GM13977 (cell line): ENCODE measurements at regions not wholly inside any gene's neighbourhood (a gene's known extent, or its start where the extent isn't known, plus 50 kb on each side); places are given as distances from the start of the nearest gene placed in this dataset.

Experiments
- DNase-seq: peaks from one replicate; pipeline ENCODE4 v3.0.0; 2012; ENCODE audit warnings: low spot score
- in situ Hi-C: fragments of 300-500 bp; cut with MboI; formaldehyde crosslinking; loops from one replicate; pipeline ENCODE4 v1.12.0; 2022; ENCODE audit warnings: low sequenced_read_pairs, low pct_unique_long_range_greater_than_20kb, mixed read lengths, inconsistent platforms; ENCODE audit not compliant: unreplicated experiment
- TF ChIP-seq, protein P1 (sequence below): IDR thresholded peaks from 2 replicates; pipeline ENCODE4 v1.5.1; 2012; ENCODE audit warnings: mild to moderate bottlenecking, control low read depth; ENCODE audit not compliant: insufficient read depth; ENCODE audit errors: extremely low read depth, missing control alignments

DNA sequence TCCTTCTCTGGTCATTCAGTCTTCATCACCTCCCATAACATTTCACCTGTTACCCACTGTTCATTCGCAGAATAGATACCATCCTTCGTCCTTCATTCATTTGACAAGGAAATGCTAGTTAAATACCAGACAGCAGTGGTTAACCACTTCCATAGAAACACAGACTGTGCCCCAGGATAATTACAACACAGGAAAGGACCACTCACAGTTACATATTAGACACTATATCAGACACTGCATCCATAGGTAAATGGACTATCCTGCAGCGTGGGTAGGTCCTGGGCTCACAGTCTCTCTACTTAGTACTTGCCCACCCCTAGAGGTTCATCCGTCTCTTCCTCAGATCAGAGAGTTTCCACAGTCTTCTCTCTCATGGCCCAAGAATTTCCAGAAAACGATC, 1044.6 kb downstream of the VRK1 start:
- TF ChIP-seq, protein P1, sequence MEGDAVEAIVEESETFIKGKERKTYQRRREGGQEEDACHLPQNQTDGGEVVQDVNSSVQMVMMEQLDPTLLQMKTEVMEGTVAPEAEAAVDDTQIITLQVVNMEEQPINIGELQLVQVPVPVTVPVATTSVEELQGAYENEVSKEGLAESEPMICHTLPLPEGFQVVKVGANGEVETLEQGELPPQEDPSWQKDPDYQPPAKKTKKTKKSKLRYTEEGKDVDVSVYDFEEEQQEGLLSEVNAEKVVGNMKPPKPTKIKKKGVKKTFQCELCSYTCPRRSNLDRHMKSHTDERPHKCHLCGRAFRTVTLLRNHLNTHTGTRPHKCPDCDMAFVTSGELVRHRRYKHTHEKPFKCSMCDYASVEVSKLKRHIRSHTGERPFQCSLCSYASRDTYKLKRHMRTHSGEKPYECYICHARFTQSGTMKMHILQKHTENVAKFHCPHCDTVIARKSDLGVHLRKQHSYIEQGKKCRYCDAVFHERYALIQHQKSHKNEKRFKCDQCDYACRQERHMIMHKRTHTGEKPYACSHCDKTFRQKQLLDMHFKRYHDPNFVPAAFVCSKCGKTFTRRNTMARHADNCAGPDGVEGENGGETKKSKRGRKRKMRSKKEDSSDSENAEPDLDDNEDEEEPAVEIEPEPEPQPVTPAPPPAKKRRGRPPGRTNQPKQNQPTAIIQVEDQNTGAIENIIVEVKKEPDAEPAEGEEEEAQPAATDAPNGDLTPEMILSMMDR, result no peak
- in situ Hi-C loops, result no loop called here
- no peak for DNase-seq

DNA sequence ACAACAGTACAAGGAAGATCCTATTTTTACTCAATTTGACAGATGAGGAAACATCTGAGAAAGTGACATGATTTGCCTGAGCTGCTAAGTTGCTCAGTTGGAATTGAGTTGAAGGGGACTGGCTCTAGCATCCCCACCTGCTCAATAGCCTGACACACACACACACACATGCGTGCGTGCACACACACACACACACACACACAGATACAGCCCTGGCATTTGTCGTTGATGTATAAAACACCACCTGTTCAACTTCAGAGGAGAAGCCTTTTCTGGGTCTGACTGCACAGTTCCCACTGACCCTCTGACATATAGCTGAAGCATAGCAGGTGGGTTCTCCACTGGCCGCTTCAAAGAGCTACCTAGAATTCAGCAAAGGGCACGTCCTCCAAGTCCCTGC, 1045.9 kb downstream of the VRK1 start:
- in situ Hi-C loops, result no loop called here

DNA sequence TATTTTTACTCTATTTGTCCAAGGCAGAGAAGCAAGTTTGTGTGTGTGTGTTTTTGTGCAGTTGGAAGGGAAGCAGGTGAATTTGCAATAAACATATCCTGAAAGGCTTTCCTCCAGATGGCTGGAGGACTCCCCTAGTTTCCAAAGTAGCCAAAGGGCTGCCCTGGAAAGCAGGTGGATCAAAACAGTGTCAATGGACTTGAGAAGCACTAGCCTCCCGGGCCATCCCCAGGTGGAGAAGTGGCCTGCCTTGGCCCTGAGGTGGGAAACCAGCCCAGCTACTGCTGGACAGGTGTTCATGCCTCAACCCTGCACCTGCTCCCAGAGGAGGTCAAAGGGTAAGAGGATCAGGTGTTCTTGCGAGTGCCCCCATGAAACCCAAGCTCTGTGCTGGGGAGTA, 1046.9 kb downstream of the VRK1 start:
- no peak for DNase-seq
- in situ Hi-C loops, result no loop called here
- TF ChIP-seq, protein P1, result no peak

More for the DNA sequence above, 1045.9 kb downstream of the VRK1 start:
- no peak for DNase-seq
- TF ChIP-seq, protein P1, result no peak

DNA sequence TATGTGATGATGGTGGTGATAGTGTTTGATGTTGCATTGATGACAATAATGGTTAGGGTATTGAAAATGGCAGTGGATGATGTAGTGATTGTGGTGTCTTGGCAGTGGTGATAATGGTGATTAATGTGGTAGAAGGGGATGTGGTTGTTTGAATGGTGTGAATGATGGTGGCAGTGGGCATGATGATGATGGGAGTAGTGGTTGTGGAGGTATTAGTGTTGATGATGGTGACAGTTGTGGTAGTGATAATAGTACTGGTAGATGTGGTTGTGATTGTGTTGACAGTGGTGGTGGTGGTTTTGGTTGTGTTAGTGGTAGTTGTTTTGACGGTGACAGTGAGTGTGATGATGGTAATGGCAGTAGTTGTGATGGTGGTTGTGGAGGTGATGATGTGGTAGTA, 1049.0 kb downstream of the VRK1 start:
- TF ChIP-seq, protein P1, result no peak
- in situ Hi-C loops, result no loop called here
- no peak for DNase-seq

DNA sequence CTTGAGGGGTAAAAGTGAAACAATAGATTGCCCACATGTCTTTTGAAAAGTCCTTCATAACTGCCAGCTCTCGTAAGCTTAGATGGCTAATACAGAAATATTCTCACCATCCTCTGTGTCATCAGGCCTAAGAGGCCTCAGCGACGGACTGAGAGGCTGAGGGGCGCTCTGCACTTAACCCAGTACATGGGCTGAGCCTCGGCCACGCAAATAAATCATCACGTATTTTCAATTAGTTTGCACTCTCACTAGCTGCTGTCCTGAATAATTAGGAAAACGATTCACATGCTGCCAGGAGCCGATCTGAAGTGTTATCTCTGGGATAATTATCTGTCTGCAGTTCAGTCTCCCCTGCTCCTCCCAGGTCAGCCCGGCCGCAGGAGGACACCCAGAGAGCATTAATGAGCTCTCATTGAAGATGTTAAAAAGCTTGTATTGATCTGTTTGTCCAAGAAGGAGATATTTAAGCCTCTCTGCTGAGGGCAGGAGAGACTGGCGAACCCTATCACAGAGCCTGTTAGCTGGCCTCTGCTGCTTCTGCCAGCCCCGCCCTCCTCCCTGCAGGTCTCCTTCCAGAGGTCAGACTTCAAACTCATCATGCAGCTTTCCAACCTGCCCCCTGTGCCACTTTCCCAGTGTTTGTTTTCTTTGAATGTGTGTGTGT, 1051.3 kb downstream of the VRK1 start:
- in situ Hi-C loops, result no loop called here
- TF ChIP-seq, protein P1, result no peak
- DNase-seq, result no peak

DNA sequence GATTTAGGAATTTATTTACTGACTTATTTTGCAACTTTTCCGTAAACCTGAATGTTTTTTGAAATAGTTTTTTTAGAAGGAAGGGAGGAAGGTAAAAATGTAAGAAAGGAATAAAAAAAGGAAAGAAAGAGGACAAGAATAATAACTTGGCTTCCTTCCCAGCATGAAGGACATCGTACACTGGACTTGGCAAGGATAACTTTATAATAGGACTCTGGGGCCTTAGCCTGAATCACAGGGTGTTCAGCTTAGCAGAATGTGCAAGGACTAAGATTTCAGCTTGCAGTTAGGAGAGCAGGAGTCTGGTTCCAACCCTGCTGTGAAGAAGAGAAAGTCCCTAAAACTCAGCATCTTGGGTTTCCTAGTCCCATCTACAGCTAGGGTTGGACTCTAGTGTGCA, 1053.3 kb downstream of the VRK1 start:
- TF ChIP-seq, protein P1, result no peak
- in situ Hi-C loops, result no loop called here
- DNase-seq, result no peak
